ENCODE measurements at regions not wholly inside any gene's neighbourhood (a gene's known extent, or its start where the extent isn't known, plus 50 kb on each side); places are given as distances from the start of the nearest gene placed in this dataset.

DNA sequence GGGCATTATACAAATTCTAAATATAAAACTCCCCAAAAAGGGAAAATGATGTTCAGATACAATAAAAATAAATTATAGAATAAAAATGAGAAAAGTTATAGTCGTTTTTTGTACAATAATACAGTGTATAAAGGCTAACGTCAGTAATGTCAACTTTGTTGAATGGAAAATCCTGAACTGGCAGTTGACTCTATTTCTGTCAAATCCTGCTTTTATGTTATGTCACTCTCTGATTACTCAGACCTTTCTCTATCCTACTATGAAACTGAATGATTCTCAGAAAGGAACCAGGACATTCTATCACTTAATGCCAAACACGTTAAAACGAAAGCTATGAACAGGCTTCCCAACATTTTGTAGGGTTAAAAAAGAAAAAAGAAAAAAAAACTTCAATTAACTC, 636.4 kb downstream of the USP25 start:
- TF ChIP-seq, protein P1, sequence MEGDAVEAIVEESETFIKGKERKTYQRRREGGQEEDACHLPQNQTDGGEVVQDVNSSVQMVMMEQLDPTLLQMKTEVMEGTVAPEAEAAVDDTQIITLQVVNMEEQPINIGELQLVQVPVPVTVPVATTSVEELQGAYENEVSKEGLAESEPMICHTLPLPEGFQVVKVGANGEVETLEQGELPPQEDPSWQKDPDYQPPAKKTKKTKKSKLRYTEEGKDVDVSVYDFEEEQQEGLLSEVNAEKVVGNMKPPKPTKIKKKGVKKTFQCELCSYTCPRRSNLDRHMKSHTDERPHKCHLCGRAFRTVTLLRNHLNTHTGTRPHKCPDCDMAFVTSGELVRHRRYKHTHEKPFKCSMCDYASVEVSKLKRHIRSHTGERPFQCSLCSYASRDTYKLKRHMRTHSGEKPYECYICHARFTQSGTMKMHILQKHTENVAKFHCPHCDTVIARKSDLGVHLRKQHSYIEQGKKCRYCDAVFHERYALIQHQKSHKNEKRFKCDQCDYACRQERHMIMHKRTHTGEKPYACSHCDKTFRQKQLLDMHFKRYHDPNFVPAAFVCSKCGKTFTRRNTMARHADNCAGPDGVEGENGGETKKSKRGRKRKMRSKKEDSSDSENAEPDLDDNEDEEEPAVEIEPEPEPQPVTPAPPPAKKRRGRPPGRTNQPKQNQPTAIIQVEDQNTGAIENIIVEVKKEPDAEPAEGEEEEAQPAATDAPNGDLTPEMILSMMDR (IDR thresholded peaks at IDR 0.05), result no peak
- TF ChIP-seq POLR2A (IDR thresholded peaks at IDR 0.05), result no peak
